Prostate gland (tissue), 2 donors: ENCODE measurements at regions not wholly inside any gene's neighbourhood (a gene's known extent, or its start where the extent isn't known, plus 50 kb on each side); places are given as distances from the start of the nearest gene placed in this dataset.

Source experiments
- POLR2AphosphoS5 ChIP-seq: sonication (generic); formaldehyde crosslinking; IDR thresholded peaks from one replicate; pipeline ENCODE4 v1.6.1; 2017; ENCODE audit warnings: antibody characterized with exemption
- TF ChIP-seq, protein P1 (sequence below), 4 experiments: fragments of 200-600 bp in 2 of 4; fragments of 450-650 bp in 2 of 4; sonication (generic) in 2 of 4; IDR thresholded peaks; 1 replicate in 3 of 4; 2 replicates in 1 of 4; pipeline ENCODE4 v1.5.1; 2016 to 2019; ENCODE audit warnings: antibody characterized with exemption in 4 of 4, mild to moderate bottlenecking in 2 of 4, moderate library complexity in 2 of 4

DNA sequence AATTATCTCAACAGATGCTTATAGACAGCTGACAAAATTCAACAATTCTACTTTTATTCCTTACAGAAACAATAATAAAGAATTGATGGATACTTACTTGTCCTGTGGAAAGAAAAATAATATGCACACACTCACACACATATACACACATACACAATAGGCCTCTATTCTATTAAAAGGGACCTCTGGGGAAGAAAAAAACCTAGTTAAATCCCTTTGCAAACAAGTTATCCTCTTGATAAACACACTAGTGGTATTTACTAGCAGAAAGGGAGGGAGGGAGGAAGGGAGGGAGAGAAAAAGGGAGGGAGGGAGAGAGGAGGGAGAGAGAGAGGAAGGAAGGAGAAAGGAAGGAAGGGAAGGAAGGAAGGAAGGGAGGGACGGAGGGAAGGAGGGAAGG is 486.4 kb downstream of the HINT1 start:
- TF ChIP-seq, protein P1, sequence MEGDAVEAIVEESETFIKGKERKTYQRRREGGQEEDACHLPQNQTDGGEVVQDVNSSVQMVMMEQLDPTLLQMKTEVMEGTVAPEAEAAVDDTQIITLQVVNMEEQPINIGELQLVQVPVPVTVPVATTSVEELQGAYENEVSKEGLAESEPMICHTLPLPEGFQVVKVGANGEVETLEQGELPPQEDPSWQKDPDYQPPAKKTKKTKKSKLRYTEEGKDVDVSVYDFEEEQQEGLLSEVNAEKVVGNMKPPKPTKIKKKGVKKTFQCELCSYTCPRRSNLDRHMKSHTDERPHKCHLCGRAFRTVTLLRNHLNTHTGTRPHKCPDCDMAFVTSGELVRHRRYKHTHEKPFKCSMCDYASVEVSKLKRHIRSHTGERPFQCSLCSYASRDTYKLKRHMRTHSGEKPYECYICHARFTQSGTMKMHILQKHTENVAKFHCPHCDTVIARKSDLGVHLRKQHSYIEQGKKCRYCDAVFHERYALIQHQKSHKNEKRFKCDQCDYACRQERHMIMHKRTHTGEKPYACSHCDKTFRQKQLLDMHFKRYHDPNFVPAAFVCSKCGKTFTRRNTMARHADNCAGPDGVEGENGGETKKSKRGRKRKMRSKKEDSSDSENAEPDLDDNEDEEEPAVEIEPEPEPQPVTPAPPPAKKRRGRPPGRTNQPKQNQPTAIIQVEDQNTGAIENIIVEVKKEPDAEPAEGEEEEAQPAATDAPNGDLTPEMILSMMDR (IDR thresholded peaks at IDR 0.05): no peak
- TF ChIP-seq POLR2AphosphoS5: no peak
